ENCODE measurements at regions not wholly inside any gene's neighbourhood (a gene's known extent, or its start where the extent isn't known, plus 50 kb on each side); places are given as distances from the start of the nearest gene placed in this dataset.

DNA sequence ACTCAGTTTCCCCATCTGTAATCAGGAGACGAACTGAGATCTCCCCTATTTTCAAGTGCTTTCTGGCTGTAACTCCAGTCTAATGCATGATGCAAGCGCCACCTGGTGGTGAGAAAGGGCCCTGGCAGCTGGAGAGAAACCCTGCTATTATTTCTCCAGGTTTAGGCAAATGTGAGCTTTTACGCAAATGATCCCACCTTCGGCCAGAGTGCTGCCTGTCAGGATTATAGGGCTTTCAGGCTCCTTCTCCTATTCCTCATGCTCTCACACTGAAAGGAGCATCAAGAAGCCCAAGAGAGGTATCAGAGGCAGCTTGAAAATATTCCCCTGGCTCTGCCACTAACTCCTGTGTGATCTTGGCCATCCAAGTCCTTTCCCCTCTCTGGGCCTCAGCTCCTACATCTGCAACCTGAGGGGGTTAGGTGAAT is 93.9 kb upstream of the RASGRF1 start:
- peak; percentile 25 to 54 (median 42) for DNase-seq

- no peak for DNase-seq
Observed at GRCh38 chr15:79180318-79180717, 89.7 kb upstream of the RASGRF1 start.

GRCh38 chr15:79179597-79179996 is 89.0 kb upstream of the RASGRF1 start:
- no peak for DNase-seq

DNA sequence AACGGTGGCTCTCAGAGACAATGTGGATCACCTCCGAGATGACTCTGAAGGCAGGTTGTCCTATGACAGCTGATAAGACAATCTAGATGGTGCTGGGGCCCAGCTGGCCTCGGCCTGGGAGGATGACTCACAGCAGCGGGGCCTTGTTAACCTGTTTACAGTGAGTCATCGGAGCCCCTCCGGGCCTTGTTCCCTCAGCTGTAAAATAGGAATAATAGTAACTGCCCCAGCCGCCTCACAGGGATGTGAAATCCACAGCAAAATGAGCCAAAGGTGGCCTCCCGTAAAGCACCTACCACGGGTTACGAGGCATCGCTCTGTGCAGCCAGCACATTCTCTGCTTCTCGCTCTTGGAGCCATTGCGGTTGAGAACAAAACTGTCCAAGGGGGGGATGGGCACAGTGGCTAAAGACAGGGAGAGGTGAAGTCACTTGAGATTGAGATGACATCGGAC is 88.6 kb upstream of the RASGRF1 start:
- DNase-seq: no peak

DNA sequence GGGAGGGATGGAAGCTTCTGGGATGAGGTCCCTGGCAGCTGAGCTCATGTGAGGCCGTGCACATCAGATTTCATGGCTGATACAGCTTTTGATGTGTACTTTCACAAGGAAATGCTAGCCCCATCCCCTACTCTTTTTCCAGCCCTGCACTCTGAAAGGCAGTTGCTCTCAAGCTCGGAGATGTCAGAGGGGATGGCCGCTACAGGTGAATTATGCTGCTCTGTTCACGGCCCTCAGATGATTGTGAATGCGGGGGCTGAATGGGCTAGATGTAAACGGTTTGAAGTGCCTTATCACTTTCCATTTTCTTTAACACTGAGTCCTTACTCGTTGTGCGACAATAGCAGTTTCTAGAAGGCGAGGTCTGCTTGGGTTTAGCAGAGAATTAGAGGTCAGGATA is 88.0 kb upstream of the RASGRF1 start:
- DNase-seq: no peak

GRCh38 chr15:79176151-79176550 is 85.6 kb upstream of the RASGRF1 start:
- DNase-seq: no peak

- DNase-seq: no peak
Observed at GRCh38 chr15:79172801-79173460, 82.4 kb upstream of the RASGRF1 start.

DNA sequence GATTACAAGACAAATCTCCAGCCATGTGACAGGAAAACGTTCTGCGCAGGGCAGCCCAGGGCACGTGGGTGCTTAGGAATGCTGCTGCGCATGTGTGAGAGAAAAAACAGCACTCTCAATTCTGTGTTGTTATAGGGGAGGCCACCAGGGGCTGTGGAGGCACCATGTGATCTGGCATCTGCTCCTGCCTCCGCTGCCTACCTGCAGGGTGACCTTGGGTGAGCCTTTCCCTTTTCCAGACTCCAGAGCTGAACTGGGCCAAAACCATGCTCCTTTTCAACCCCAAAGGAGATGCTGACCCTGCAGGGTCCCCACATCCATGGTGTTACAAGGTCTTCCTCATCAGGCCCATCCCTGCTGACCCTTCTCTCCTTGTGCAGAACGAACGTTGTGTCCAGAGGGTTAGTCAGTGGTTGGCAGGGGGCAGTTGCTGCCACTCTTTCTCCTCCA is 81.5 kb upstream of the RASGRF1 start:
- no peak for DNase-seq

DNA sequence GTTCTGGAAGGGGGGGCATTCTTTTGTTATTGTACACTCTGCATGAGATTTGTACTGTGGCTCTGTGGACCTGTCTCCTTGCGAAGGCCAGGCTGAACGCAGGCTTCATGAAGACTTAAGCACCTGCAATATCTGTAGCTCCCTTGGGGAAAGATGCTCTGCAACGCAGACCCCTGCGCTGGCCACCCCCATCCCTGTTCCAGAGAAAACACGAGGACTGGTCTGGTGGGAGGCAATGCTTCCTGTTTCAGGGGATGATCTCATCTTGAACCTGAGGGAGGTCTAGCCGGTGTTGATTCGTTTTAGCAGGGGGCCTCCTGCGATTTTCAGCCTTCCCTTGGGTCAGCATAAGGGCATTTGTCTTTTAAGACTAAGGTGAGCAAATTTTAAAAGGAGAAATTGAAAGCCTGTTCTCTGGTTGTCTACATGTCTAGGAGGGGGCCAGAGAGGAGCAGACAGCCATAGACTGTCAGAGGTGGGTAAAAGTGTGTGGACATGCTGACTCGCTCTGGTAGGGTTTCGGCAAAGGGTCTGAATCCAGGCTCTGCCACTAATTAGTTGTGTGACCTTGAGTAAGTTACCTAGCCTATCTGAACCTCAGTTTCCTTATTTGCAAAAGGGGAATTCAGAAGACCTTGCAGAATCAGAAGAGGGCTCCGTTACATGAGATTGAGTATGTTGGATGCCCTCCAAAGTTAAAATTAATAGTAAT is 80.9 kb upstream of the RASGRF1 start:
- DNase-seq: no peak

GRCh38 chr15:79170256-79170664 is 79.7 kb upstream of the RASGRF1 start:
- no peak for DNase-seq

DNA sequence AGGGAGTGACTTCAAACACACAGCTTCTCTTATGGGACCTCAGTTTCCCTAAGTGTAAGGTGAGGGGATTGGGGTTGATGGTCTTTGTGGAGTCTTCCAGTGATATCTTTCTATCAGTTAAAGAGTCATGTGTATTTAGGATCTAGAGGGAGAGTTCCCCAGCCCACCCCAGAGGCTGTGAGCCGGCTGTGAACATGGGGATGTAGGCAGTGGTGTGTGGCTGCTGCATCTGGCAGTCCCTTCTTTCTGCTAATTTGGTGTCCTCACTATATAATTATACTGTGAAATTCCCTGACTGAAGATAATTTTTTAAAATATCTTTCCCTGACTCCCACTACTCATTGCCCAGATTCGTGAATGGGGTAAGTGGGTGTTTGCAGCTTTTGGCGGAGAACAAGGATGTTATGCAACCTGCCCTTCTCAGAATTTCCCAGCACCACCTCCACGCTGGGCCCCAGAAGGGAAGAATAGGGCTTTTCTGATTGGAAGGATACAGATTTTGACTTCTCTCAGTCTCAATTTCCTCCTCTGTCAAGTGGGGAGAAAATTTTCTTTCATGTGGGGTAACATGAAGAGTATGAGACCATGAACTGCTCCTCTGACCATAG is 79.0 kb upstream of the RASGRF1 start:
- no peak for DNase-seq

DNA sequence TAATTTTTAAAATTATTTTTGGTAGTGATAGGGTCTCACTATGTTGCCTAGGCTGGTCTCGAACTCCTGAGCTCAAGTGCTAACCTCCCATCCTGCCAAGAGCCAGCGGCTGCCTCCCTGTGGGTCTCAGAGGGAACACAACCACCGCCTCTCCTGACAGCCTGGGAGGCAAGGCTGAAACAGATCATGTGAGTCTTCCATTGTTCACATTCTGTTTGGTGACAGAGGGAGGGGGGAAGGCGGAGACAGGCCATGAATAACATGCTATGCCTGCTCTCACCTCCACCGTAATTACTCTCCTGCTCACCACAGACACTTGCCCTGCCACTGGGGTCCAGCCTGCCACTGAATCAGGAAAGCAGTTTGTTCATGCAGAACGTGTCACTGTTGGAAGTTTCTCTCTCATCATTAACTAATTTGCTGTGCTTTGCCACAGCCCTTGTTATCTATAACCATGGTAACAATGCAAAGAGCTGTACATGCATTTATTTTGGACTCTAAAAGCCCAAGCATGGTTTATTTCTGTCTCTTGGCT is 78.4 kb upstream of the RASGRF1 start:
- no peak for DNase-seq

- no peak for DNase-seq
Observed at GRCh38 chr15:79167776-79168175, 77.2 kb upstream of the RASGRF1 start.

- no peak for DNase-seq
Observed at GRCh38 chr15:79166311-79166955, 75.9 kb upstream of the RASGRF1 start.

DNA sequence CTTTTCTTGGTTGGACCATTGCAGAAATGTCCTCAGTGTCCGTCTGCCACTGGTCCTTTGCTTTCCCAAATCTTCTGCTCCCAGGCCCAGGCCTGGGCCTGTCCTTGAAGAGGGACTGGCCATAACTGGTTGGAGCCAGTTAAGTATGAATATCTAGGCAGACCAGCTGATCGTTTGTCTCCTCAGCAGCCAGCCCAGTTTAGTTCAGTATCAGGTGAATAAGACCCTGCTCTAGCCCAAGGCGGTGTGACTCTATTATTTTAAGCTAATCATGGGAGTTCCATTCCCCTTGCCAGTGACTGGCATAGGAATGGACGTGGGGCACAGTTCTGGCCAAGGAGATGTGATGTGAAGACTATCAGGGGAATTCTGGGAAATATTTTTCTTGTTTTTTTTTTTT is 73.9 kb upstream of the RASGRF1 start:
- no peak for DNase-seq

GRCh38 chr15:79164043-79164442 is 73.5 kb upstream of the RASGRF1 start:
- no peak for DNase-seq

- no peak for DNase-seq
Observed at GRCh38 chr15:79163395-79163794, 72.8 kb upstream of the RASGRF1 start.

GRCh38 chr15:79161837-79162508 is 71.4 kb upstream of the RASGRF1 start:
- DNase-seq: no peak

DNA sequence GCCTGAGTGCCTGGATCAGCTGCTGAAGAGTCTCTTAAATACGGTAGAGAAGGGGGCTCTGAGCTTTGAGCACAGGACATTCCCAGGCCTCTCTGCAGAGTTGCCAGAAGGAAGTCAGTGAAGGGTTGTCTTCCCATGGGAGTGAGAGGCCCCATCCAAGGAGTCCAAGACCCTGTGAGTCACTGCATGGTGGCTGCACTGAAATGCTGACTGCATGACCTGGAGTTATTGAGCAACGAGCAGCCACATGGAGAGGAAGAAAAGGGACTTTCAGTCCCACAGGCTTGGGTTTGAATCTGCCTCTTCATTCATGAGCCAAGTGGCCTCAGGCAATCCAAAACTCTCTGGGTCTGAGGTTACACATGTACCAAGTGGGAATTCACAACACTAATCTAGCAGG is 69.6 kb upstream of the RASGRF1 start:
- DNase-seq: no peak

DNA sequence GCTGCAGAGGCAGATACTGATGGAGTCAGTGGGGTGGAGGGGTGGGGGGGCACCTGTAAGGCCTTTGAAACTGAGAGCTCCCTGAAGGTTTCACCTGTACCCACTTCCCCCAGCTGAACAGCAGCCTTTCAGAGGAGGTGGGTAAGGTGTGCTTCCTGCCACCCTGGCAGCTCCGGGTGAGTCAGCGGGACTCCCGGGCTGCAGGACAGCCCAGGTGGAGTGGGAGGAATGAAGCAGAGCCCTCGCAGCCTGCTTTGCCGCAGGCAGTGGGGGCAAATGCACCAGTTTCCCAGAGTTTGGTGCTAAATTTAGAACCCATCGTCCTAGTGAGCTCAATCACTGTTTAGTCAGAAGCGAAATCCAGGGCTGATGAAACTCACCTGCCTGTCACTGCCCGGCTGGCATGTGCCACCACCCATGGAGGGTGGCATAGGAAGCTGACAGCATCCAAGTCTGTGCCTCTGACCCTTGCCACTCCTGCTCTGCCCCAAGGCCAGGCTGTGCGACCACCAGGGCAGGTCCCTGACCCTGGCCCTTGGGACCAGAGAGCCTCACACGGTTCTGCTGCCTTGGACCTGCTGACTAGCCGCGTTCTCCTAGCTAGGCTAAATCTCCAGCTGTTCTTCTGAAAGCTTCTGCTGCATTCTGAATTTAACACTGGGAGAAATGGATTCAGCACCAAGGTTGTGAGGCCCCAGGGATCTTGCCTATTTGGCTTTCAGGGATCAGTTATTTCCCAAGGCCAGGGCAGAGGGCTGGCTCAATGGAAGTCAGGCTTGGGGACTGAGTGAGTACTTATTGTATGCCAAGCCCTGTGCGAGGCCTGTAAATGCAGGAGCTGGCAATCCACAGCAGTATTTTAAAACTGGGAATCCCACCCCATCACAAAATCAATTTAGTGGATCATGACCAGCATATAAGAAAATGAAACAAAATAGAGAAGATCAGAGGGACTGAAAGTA is 67.3 kb upstream of the RASGRF1 start:
- DNase-seq: no peak

GRCh38 chr15:79156704-79157375 is 66.3 kb upstream of the RASGRF1 start:
- DNase-seq: no peak

Measured in T-helper 1 cell (primary cell).